ENCODE measurements at regions not wholly inside any gene's neighbourhood (a gene's known extent, or its start where the extent isn't known, plus 50 kb on each side); places are given as distances from the start of the nearest gene placed in this dataset.

DNA sequence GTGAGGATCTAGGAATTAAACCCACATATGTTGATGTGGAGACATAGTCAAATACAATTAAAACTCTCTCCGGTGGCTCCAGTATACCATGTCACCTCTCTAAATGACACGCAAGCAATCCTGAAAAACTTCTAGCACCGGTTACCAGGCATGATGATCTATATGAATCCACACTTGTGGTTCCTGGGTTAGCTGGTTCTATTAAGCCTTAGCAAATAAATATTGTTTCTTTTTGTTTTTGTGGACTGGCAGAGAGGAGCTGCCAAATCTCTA lies 104.8 kb downstream of the SEC61B start:
- DNase-seq (ENCODE audit: low read depth, low spot score): no peak

DNA sequence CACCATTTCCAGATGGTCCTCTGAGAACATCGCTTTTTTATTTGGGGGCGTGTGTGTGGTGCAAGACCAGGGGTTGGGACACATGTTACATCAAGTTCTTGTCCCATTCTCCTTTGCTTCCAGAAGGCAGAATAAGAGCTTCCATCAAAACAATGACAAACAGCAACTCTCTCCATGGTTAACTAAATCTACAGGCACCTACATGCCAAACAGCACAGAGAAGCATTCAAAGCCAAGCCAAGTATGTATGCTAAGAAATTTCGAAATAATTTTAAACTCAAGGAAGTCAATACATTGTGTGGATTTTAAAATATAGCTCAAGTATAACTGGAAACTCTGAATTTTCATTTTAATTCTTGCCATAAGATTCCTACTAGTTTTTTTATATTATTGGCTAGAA lies 105.6 kb downstream of the SEC61B start:
- no peak for DNase-seq (ENCODE audit: low read depth, low spot score)

DNA sequence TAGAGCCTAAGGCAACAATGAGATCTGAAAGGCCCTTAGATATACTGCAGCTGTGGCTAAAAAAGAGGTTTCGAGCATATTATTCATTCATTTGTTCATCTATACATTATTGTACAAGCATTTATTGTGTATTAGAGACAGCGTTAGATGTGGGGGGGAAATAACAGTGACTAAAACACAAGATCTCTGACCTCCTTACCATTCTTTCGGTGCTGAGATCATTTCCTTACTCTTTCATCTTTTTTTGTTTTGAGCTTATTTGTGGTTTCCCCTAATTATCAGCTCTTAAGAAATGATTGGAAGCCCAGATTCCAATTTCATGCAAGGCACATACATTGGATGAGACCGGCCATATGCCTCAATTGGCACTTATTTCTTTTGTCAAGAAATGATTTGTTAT lies 113.2 kb downstream of the SEC61B start:
- DNase-seq (ENCODE audit: low read depth, low spot score): no peak

DNA sequence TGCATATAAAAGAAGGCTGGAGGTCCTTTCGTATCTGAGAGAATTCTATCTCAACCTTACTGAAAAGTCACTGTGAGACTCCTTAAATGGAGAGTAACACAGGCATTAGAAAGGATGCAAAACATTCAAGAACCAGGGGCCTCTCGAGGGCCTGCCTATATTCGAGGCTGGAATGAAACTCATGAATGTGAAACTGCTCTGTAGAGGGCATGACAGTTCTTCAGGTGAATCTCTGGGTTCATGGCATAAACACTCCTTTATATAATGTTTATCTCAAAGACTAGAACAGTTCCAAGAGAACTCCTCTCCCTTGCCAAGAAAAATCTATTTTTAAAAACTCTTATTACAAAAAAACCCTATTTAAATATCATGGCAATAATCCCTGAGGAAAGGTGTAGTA lies 113.9 kb downstream of the SEC61B start:
- no peak for DNase-seq (ENCODE audit: low read depth, low spot score)

DNA sequence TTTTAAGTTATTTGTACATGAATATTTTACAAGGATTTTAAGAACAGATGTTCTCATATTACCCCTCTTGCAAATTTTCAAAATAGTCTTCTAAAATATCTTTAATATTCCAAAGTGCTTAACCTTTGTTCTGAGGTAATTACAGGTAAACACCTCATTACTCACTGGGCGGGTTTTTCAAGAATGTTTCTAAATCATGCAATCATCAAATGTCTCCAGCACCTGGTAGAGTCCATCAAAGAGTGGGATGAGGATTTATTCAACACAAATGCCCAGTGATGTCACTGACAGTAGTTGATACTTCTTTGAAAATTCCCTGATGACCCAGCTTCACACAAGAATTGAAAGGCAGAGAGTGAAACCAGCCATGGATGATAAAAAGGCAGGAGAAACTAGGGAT lies 114.4 kb downstream of the SEC61B start:
- DNase-seq (ENCODE audit: low read depth, low spot score): no peak

DNA sequence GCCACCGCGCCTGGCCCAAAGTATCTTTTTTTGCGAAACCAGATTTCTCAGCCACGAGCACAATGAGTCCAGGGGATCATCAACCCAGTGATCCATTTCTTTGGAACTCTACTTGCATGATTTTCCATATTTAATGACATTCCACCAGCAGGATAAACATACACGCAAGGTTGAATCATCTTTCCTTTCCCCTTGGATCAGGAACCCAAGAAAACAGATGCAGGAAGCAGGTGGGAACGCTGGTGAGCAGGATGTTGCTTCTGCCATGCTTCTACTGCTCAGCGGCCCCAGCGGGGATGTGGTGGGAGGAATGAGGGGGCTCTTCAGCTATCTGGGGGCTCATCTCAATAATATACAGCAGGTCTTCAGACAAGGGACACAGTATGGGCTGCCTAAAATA lies 118.2 kb downstream of the SEC61B start:
- no peak for DNase-seq (ENCODE audit: low read depth, low spot score)

DNA sequence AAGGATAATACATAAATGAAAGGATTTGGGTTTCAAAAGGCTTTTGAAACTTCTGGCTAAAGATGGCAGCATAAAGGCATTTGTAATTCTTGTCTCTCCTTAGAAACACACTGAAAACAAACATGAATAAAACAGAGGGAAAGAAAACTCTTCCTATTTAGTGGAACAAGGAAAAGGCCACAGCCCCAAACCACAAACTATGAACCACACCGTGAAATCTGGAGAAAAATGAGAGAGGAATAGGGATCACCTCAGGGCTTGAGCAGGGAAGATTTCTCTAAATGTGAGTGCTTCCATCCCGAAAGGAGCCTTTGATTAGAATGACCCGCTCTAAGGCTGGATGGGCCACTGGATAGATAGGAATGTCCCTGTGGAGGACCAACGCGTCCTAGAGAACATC lies 119.6 kb downstream of the SEC61B start:
- no peak for DNase-seq (ENCODE audit: low read depth, low spot score)

DNA sequence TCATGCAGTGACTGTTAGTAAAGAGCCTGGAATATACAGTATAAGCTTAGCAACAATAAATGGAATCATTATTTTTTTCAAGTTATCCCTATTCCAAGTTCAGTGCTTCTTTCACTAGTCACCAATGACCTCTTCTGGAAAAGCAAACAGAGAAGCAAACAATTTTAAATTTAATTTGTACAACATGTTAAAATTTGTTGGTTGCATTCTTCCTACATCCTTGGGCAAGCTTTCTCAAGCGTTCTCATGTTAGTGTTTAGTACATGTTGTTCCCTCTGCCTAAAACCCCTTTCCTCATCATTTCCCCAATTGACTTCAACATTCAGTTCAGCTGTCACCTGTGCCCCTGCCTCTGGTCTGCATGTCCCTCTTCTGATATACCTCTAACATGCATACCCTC lies 123.4 kb downstream of the SEC61B start:
- DNase-seq (ENCODE audit: low read depth, low spot score): no peak

DNA sequence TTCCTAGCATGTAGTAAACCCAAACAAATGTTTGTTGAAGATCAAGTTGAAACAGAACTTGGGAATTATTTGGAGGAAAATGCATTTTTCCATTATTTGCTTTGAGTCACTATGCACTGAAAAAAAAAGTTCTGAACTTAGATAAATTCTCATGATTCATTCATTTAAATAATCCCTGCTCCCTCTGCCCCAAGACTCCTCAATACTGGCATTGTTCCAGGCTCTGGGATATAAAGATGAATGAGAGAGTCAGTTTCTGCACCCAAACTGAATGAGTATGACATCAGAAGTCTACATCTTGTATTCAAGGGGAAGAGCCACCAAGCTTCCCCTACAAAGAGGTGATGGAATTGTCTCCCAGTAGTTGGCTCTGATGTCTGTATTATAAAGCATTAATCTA lies 123.9 kb downstream of the SEC61B start:
- no peak for DNase-seq (ENCODE audit: low read depth, low spot score)

DNA sequence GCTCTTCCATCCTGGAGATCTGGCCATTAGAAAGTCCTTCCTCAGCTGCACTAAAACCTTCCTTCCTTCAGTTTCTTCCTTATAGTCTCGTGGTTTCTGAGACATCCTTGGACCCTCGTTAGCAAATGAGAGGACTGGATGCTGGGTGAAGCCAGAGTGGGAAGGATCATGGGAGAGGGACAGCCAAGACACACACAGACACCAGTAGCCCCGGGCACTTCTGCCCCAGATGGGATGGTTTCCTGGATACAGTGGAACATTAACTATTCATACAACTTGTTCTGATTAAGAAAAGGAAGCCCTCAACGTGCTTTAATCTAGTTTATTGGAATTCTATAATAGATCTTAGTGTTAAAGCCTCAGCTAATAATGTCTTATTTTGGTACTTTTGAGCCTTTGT lies 125.5 kb downstream of the SEC61B start:
- no peak for DNase-seq (ENCODE audit: low read depth, low spot score)

DNA sequence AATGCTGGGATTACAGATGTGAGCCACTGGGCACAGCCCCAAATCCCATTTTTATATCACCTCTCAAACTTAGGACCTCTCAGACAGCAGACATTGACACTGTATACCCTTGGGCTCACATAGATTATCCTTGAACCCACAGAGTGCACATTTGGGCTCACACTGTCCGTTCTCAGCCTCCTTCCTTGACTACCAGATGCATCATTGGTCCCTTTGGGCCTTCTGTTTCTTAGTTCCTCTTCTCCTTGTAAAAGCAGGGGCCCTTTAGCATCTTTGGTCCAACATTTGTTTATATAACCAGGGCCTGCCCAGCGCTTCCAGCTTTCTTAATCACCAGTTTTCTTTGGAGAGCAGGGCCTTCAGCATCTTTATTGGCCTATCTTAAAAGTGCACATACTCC lies 126.2 kb downstream of the SEC61B start:
- DNase-seq (ENCODE audit: low read depth, low spot score): no peak

DNA sequence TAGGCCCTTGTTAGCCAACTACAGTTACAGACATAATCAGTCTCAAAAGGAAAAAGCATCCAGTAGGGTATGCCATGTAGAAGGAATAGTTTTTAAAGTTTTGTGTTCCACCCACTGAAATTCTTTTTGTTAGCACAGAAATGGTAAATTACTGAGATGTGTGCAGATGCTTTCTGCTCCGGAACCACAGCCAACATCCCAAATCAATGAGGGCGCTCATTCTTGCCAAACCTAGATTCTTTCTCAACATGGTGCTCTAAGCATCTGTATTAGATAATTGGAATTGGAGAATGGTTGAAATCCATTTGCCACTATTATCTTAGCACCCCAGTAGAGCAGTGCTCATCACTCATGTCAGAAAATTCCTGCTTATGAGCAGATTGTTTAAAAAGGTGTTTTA lies 127.8 kb downstream of the SEC61B start:
- no peak for DNase-seq (ENCODE audit: low read depth, low spot score)

DNA sequence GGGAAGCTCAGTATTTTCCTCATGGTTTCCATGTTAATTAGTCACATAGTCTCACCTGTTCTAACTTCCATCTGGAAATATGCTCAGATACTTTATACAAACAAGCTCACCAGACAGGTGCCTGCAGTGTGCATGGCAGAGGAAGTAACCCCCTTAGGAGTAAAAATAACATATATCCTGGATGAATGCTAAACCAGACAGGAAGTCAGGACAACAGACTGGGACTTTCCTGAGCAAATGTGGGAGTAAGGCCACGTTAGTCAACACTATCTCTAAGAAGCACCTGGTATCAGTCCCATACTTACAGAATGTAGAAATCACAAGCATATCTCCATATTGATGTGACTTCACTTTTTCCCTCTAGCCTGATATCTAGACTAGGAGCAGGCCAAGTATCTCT lies 128.4 kb downstream of the SEC61B start:
- DNase-seq (ENCODE audit: low read depth, low spot score): no peak

DNA sequence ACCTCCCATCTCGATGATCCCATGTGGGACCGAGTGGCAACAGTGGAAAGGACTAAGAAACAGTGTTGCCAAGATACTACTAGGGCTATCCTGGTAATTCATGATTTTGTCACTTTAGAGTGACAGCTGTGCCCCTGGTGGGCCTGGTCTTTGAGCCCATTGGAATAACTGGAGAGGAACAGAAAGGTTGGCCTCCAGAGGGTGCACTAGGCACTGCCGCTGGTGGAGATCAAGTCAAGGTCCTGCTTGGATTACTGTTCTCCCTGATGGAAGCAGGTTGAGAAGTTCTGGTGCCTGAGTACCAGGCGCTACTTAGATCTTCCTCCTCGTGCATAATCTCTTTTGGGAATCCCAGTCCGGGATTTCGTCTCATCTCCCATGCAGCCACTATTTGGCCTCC lies 129.6 kb downstream of the SEC61B start:
- DNase-seq (ENCODE audit: low read depth, low spot score): peak; percentile 34

DNA sequence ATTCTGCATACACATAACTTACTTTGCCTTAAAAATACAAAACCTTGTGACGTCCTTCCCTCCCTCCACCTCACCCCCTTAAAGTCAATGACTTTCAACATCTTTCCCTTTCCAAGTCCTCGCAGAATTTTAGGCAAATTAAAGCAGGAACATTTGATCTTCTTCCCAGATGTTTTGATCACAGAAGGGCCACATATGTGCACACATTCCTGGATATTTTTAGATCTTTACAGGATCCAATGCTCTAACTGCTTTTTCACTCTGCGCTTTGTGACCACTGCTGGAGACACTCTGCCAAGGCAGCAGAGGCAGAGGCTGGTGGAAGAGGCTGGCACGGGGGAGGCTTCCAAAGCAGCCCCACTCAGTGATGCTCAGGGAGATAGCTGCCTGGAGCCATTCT lies 130.7 kb downstream of the SEC61B start:
- DNase-seq (ENCODE audit: low read depth, low spot score): no peak

DNA sequence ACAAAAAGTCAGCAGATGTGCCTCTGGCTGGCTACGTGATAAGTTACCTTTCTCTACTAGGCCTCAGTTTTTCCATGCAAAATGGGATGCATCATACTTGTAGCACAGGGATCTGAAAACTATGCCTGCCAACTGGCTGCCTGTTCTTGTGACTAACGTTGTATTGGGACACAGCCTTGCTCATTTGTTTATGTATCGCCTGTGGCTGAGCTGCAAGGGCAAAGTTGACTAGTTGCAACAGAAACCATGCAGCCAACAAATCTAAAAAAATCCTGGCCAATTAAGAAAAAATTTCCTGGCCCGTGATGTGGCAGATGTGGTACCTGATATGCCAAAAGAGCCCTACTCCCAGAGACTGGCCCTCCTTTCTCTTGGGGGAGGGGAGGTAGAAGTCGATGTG lies 131.3 kb downstream of the SEC61B start:
- DNase-seq (ENCODE audit: low read depth, low spot score): no peak

DNA sequence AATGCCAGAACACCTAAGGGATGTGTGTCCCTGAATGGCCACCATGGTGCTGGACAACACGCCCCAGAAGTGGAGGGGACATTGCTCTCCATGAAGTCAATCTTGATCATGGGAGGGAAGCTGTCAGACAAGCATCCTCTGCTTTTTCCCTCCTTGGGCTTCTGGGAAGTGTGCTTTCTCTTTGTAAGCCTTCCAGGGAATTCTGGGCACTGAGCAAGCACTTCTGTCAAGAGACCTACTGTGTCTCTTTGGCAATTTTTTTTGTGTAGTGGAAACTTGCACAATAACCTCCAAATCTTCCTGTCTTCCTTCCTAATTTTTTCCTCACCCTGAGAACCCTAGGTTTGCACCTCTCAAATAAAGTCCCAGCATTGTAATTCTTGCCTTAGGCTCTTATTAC lies 132.0 kb downstream of the SEC61B start:
- DNase-seq (ENCODE audit: low read depth, low spot score): no peak

DNA sequence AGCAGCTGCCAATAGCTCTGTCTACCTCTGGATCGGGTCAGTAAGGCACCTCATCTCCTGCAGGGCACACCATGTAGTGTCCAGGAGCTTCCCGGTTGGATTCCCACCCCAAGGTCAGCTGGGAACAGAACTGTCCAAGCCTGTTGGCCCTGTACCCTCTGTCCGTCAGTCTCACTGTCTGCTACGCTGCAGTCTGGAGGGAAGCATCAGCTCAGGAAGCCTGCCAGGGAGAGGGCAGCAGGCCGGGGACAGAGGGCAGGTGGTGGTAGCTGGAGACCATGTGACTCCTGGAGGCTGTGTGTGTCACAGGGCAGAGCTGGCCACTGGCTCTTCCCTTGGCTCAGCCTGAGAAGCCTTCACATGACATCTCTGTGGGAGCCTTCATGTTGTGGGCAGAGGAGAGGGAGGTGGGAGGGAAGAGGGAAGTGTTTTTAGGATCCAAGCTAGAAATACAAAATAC lies 134.5 kb downstream of the SEC61B start:
- DNase-seq (ENCODE audit: low read depth, low spot score): no peak

DNA sequence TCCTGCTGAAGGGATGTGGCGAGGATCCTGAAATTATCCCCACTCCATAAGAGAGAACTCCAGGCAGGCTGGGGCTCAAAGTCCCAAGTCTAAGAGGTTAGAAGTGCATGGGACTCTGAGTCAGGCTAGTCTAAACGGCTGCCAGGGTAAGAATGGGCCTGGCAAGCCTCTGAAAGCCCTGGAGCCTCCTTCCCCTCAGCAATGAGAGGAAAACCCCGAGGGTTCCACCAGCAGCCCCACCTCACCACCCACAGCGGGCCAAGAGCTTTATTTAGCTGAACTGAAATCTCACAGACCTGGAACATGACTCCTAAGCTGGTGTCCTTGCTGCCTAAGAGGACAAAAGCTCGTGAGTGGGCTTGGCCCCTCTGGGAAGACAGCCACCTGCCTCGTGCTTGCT lies 135.5 kb downstream of the SEC61B start:
- no peak for DNase-seq (ENCODE audit: low read depth, low spot score)

DNA sequence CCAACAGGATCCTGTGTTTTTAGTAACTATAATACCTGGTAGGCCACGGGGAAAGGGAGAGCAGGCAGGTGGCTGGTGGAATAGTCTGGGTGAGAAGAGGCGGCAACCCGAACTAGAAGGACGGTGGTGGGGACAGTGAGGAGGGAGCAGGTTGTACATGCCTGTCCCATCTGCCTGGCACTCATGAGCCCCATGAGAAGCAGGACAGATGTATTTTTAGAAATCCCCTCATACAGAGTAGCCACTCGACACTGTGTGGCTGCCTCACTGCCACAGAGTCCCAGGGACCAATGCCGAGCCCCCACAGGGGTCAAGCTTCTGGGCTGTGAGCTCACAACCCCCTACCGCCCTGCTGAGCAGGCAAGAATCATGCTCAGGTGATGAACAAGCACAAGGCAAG lies 136.6 kb downstream of the SEC61B start:
- no peak for DNase-seq (ENCODE audit: low read depth, low spot score)

DNA sequence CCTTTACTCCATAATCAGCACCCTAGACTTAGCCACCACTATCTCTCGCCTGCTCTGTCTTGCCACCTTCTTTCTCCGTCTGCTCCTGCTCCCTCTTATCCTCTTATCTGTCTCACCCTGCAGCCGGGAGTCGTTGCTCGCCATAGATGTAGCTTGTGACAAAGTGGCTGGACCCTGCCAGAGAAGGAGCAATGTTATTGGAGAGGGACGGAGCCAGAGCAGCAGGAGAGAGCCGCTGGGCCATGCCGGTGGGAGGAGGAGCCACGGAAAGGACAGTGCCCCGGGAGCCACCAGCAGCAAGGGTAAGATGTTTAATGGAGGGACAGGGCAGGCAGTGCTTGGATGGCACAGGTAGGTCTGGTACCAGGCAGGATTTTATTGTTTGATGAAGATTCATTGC lies 137.3 kb downstream of the SEC61B start:
- DNase-seq (ENCODE audit: low read depth, low spot score): no peak

DNA sequence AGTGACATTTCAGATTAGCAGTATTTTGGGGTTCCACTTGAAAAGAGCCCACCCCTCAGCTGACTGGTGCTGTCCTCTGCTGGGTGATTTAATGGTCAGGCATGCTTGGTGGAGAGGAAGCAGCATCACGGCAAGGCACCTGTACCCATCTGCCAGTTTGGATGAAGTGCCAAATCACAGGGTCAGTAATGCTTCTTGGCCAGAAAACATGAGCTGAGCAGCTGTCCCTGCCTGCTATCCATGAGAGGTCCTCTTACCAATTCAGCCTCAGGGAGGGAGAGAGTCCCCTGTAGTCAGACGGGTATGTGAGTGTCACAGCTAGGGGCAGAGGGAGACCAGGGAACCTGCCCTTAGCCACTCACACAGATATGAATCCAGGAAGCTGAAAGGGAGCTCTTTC lies 137.9 kb downstream of the SEC61B start:
- no peak for DNase-seq (ENCODE audit: low read depth, low spot score)

DNA sequence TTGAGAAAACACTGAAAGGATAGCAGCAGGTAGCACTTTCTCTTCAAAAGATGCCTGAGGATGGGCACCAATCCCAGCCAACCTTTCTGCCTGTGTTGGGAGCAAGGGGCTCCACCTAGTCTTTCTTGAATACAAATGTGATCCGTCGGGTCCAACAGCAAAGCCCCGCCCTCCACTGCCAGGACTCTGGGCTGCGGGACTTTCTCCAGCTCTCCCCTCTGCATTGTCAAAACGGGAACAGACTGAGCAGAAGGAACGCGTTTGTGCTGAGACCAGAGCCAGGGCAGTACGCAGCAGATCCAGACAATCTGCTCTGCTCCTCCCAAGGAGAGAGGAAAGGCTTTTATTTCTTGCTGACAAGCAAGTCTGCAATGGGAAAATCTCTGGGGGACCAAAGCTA lies 139.7 kb downstream of the SEC61B start:
- DNase-seq (ENCODE audit: low read depth, low spot score): no peak

DNA sequence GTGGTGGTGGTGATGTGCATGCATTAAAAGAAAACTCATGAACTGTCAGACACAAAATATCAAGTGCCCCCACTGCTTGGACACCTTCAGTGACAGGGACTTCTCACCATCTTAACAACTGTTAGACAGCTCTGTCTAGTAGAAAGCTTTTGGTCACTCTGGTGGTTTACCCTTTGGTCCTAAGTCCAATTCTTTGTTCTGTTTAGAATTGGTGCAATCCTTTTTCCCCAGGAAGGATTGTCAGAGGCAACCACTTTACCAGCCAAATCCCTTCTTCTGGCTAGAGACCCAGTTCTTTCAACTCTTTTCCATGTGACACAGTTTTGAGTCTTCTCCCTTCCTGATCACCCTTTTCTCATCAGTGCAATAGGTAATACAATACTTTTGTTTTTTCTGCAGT lies 140.2 kb downstream of the SEC61B start:
- DNase-seq (ENCODE audit: low read depth, low spot score): no peak

DNA sequence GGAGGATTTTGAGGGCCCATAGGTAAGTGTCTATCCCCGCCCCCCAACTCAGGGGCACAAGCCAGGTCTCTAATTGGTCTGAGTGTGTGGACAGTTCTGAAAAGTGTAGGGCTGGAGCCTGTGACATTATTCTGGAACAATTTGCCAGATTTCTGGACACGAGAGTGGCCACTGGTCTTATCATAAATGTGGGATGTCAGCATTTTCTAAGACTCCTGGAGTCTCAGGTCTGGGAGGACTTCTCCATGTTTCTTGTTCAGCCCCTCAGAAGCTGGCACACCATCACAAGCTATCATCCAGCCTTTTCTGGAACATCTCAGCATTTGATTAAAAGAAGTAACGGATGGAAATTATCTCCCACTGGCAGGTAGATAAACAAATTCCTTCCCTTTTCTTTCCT lies 141.4 kb downstream of the SEC61B start:
- no peak for DNase-seq (ENCODE audit: low read depth, low spot score)

All from ELF-1 (cell line).